ENCODE measurements at regions not wholly inside any gene's neighbourhood (a gene's known extent, or its start where the extent isn't known, plus 50 kb on each side); places are given as distances from the start of the nearest gene placed in this dataset.

DNA sequence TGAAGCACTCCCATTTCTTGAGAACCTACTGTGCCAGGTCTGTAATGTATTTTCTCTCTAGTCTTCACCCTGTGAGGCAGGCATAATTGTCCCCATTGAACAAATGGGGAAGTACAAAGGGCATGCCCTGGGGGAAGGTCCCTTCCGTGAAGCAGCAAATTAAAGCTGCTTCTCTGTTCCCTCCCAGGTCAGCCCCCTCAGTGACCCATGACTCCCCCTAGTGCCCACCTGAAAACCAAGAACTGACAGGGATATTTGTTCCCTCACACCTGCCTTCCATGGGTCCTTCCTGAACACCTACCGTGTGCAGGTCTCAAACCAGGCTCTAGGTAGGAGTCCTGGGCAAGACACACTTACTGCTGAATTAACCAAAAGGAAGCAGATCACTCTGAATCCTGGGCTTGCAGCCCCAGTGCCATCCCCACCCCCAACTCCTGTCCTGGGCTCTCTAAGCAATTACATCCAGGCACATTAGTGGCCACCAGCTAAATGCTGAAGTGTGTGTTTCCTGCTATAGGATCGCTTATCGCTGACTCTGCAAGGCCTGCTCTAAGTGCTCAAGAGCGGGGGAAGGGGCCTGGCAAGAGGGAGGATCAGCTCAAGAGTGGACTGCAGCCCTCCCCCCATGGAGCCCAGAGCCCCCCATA, 254.8 kb downstream of the CDK5RAP2 start:
- Histone ChIP-seq H3K23ac (ENCODE audit: low read length) (no peak overlapping the region), H3K9ac (ENCODE audit: low read length) (no peak overlapping the region), H2BK12ac (ENCODE audit: low read length) (no peak overlapping the region), H2BK5ac (ENCODE audit: low read depth, low read length, poor library complexity) (no peak overlapping the region), H3K9me3 (ENCODE audit: insufficient read depth, low read depth, low read length) (no peaks in the 10 kb centered on the region), H3K36me3 (ENCODE audit: control insufficient read depth in 1 of 2, insufficient read depth in 2 of 2, low read length in 2 of 2) (no peaks in the 10 kb centered on the region), H3K4me2 (ENCODE audit: low read length) (no peak overlapping the region), H3K27ac (ENCODE audit: low read depth, low read length) (no peak overlapping the region), H3K18ac (ENCODE audit: low read length) (no peak overlapping the region), H2AK5ac (ENCODE audit: low read length) (no peak overlapping the region), H3K14ac (ENCODE audit: low read length) (no peak overlapping the region), H3K79me2 (ENCODE audit: control insufficient read depth, insufficient read depth, low read length, poor library complexity) (no peaks in the 10 kb centered on the region), H3K79me1 (ENCODE audit: low read length) (no peaks in the 10 kb centered on the region), H3K4me1 (ENCODE audit: control insufficient read depth in 1 of 2, insufficient read depth in 2 of 2, low read length in 2 of 2) (peaks cover 0 to 6% of the 10 kb centered on the region in 2 experiments), H2AFZ (ENCODE audit: insufficient read depth, low read length, poor library complexity) (no peak overlapping the region), H3K4ac (ENCODE audit: low read depth, low read length) (no peak overlapping the region), H2BK120ac (ENCODE audit: insufficient read depth, low read length, poor library complexity) (no peak overlapping the region), H3K4me3 (ENCODE audit: low read depth, low read length) (no peak overlapping the region), H4K12ac (ENCODE audit: low read depth, low read length) (no peak overlapping the region), H4K8ac (ENCODE audit: low read depth, low read length) (no peak overlapping the region), H4K91ac (ENCODE audit: low read depth, low read length) (no peak overlapping the region), H3K27me3 (ENCODE audit: insufficient read depth, low read length) (no peaks in the 10 kb centered on the region)
- no CpG with 5 or more reads among the region's 5 CpGs for WGBS (ENCODE audit: extremely low coverage, insufficient coverage, insufficient read length)
- DNase-seq = no peak

DNA sequence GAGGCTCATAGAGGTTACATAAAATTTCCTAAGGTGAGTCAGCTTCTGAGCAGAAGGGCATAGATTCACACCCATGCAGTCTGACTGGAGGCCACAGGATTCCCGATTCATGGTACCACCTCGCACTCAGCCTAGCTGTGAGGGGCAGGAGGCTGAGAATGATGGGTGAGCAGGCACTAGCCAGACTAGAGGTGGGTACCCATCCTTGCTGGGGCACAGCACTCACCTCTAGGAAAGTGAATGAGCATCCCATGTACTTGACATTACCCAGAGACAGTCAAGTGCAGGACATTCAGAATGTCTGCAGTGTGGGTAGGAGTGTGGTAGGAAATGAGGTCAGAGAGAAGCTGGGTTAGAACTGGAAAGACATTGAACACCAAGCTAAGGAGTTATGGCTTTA, 255.5 kb downstream of the CDK5RAP2 start:
- no peaks in the 10 kb centered on the region for H3K27me3 ChIP-seq (ENCODE audit: insufficient read depth, low read length)
- no peak overlapping the region for H2BK12ac ChIP-seq (ENCODE audit: low read length)
- no peak overlapping the region for H4K12ac ChIP-seq (ENCODE audit: low read depth, low read length)
- no peak overlapping the region for H3K23ac ChIP-seq (ENCODE audit: low read length)
- no peak overlapping the region for H3K4me3 ChIP-seq (ENCODE audit: low read depth, low read length)
- no peaks in the 10 kb centered on the region for H3K9me3 ChIP-seq (ENCODE audit: insufficient read depth, low read depth, low read length)
- no peak overlapping the region for H3K14ac ChIP-seq (ENCODE audit: low read length)
- DNase-seq = no peak
- H2BK120ac ChIP-seq (ENCODE audit: insufficient read depth, low read length, poor library complexity) = no peak overlapping the region
- no peak overlapping the region for H3K4me2 ChIP-seq (ENCODE audit: low read length)
- no peak overlapping the region for H4K91ac ChIP-seq (ENCODE audit: low read depth, low read length)
- H3K9ac ChIP-seq (ENCODE audit: low read length) = no peak overlapping the region
- H4K8ac ChIP-seq (ENCODE audit: low read depth, low read length) = no peak overlapping the region
- H2BK5ac ChIP-seq (ENCODE audit: low read depth, low read length, poor library complexity) = no peak overlapping the region
- H2AFZ ChIP-seq (ENCODE audit: insufficient read depth, low read length, poor library complexity) = no peak overlapping the region
- H3K4ac ChIP-seq (ENCODE audit: low read depth, low read length) = no peak overlapping the region
- peaks cover 0 to 6% of the 10 kb centered on the region in 2 experiments for H3K4me1 ChIP-seq (ENCODE audit: control insufficient read depth in 1 of 2, insufficient read depth in 2 of 2, low read length in 2 of 2)
- H3K36me3 ChIP-seq (ENCODE audit: control insufficient read depth in 1 of 2, insufficient read depth in 2 of 2, low read length in 2 of 2) = no peaks in the 10 kb centered on the region
- H3K79me1 ChIP-seq (ENCODE audit: low read length) = no peaks in the 10 kb centered on the region
- no CpG with 5 or more reads among the region's 2 CpGs for WGBS (ENCODE audit: extremely low coverage, insufficient coverage, insufficient read length)
- H3K79me2 ChIP-seq (ENCODE audit: control insufficient read depth, insufficient read depth, low read length, poor library complexity) = no peaks in the 10 kb centered on the region
- no peak overlapping the region for H3K27ac ChIP-seq (ENCODE audit: low read depth, low read length)
- H3K18ac ChIP-seq (ENCODE audit: low read length) = no peak overlapping the region
- no peak overlapping the region for H2AK5ac ChIP-seq (ENCODE audit: low read length)

DNA sequence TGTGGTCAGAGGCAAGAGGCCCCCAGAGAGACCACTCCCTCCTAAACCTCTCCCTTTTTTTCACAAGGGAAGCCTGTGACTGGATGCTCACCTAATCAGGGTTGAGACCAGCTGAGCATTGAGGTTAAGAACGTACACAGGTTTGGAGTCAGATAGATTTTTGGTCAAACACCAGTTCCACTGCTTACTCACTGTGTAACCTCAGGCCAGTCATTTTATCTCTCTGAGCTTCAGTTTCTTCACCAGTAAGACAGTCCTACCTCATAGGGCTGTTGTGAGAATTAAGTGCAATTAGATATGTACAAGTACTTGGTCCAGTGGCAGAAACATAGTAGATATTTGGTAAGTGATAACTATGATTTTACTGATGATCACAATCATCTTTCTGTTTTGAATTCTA, 256.8 kb downstream of the CDK5RAP2 start:
- H3K79me2 ChIP-seq (ENCODE audit: control insufficient read depth, insufficient read depth, low read length, poor library complexity) = no peaks in the 10 kb centered on the region
- no peak overlapping the region for H2BK5ac ChIP-seq (ENCODE audit: low read depth, low read length, poor library complexity)
- no peak overlapping the region for H4K12ac ChIP-seq (ENCODE audit: low read depth, low read length)
- H3K23ac ChIP-seq (ENCODE audit: low read length) = no peak overlapping the region
- peaks cover 0 to 6% of the 10 kb centered on the region in 2 experiments for H3K4me1 ChIP-seq (ENCODE audit: control insufficient read depth in 1 of 2, insufficient read depth in 2 of 2, low read length in 2 of 2)
- no peaks in the 10 kb centered on the region for H3K79me1 ChIP-seq (ENCODE audit: low read length)
- H3K18ac ChIP-seq (ENCODE audit: low read length) = no peak overlapping the region
- no peak overlapping the region for H3K9ac ChIP-seq (ENCODE audit: low read length)
- H3K36me3 ChIP-seq (ENCODE audit: control insufficient read depth in 1 of 2, insufficient read depth in 2 of 2, low read length in 2 of 2) = no peaks in the 10 kb centered on the region
- no peak overlapping the region for H4K8ac ChIP-seq (ENCODE audit: low read depth, low read length)
- no peak overlapping the region for H4K91ac ChIP-seq (ENCODE audit: low read depth, low read length)
- DNase-seq = no peak
- no peak overlapping the region for H2BK120ac ChIP-seq (ENCODE audit: insufficient read depth, low read length, poor library complexity)
- H2AFZ ChIP-seq (ENCODE audit: insufficient read depth, low read length, poor library complexity) = no peak overlapping the region
- H3K4me2 ChIP-seq (ENCODE audit: low read length) = no peak overlapping the region
- no peak overlapping the region for H3K4ac ChIP-seq (ENCODE audit: low read depth, low read length)
- no peak overlapping the region for H2BK12ac ChIP-seq (ENCODE audit: low read length)
- H3K4me3 ChIP-seq (ENCODE audit: low read depth, low read length) = no peak overlapping the region
- no peak overlapping the region for H3K27ac ChIP-seq (ENCODE audit: low read depth, low read length)
- H3K27me3 ChIP-seq (ENCODE audit: insufficient read depth, low read length) = no peaks in the 10 kb centered on the region
- no peak overlapping the region for H2AK5ac ChIP-seq (ENCODE audit: low read length)
- H3K14ac ChIP-seq (ENCODE audit: low read length) = no peak overlapping the region
- no peaks in the 10 kb centered on the region for H3K9me3 ChIP-seq (ENCODE audit: insufficient read depth, low read depth, low read length)
- WGBS (ENCODE audit: extremely low coverage, insufficient coverage, insufficient read length) = no CpG with 5 or more reads among the region's 1 CpG

DNA sequence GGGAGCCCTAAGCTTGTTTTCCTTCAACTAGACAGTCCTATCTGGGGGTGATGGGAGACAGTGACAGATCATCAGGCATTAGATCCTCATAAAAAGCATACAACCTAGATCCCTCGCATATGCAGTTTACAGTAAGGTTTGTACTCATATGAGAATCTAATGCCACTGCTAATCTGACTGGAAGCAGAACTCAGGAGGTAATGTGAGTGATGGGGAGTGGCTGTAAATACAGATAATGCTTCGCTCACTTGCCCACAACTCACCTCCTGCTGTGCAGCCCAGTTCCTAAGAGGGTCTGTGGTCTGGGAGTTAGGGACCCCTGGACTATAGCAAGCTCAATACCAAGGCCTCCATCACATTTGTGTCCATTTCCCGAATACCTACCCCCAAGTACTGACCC, 260.5 kb downstream of the CDK5RAP2 start:
- Histone ChIP-seq H3K4me3 (ENCODE audit: low read depth, low read length) (no peak overlapping the region), H4K91ac (ENCODE audit: low read depth, low read length) (no peak overlapping the region), H3K27ac (ENCODE audit: low read depth, low read length) (no peak overlapping the region), H2BK12ac (ENCODE audit: low read length) (no peak overlapping the region), H3K79me1 (ENCODE audit: low read length) (no peaks in the 10 kb centered on the region), H3K4me2 (ENCODE audit: low read length) (no peak overlapping the region), H2BK120ac (ENCODE audit: insufficient read depth, low read length, poor library complexity) (no peak overlapping the region), H4K12ac (ENCODE audit: low read depth, low read length) (no peak overlapping the region), H2AK5ac (ENCODE audit: low read length) (no peak overlapping the region), H3K9me3 (ENCODE audit: insufficient read depth, low read depth, low read length) (no peaks in the 10 kb centered on the region), H3K23ac (ENCODE audit: low read length) (no peak overlapping the region), H2BK5ac (ENCODE audit: low read depth, low read length, poor library complexity) (no peak overlapping the region), H2AFZ (ENCODE audit: insufficient read depth, low read length, poor library complexity) (no peak overlapping the region), H3K4ac (ENCODE audit: low read depth, low read length) (no peak overlapping the region), H3K4me1 (ENCODE audit: control insufficient read depth in 1 of 2, insufficient read depth in 2 of 2, low read length in 2 of 2) (no peaks in the 10 kb centered on the region), H3K9ac (ENCODE audit: low read length) (no peak overlapping the region), H4K8ac (ENCODE audit: low read depth, low read length) (no peak overlapping the region), H3K14ac (ENCODE audit: low read length) (no peak overlapping the region), H3K79me2 (ENCODE audit: control insufficient read depth, insufficient read depth, low read length, poor library complexity) (no peaks in the 10 kb centered on the region), H3K27me3 (ENCODE audit: insufficient read depth, low read length) (no peaks in the 10 kb centered on the region), H3K18ac (ENCODE audit: low read length) (no peak overlapping the region), H3K36me3 (ENCODE audit: control insufficient read depth in 1 of 2, insufficient read depth in 2 of 2, low read length in 2 of 2) (no peaks in the 10 kb centered on the region)
- 100% methylated on average over 1 of the region's 3 CpGs for WGBS (ENCODE audit: extremely low coverage, insufficient coverage, insufficient read length)
- no peak for DNase-seq

Data from trophoblast cell (in vitro differentiated cells and primary cell).